GM23338 (cell line): ENCODE measurements at regions not wholly inside any gene's neighbourhood (a gene's known extent, or its start where the extent isn't known, plus 50 kb on each side); places are given as distances from the start of the nearest gene placed in this dataset.

Experiments
- ATAC-seq: fragments of 200-7000 bp; cut with Tn5 transposase; 3 replicates; pipeline ENCODE4 v1.9.1; 2020
- DNase-seq: peaks from one replicate; pipeline ENCODE4 v3.0.0-alpha.2; 2015; ENCODE audit warnings: low spot score
- H2AFZ ChIP-seq: fragments of 200-600 bp; sonication (generic); 2 replicates; pipeline ENCODE4 v1.8.0; 2016; ENCODE audit warnings: antibody characterized with exemption, mild to moderate bottlenecking, moderate library complexity
- H3F3A ChIP-seq: fragments of 200-600 bp; sonication (generic); replicated peaks from 2 replicates; pipeline ENCODE4 v1.8.0; 2017; ENCODE audit warnings: antibody characterized with exemption, mixed run types, low read depth
- H3K27ac ChIP-seq: fragments of 200-600 bp; sonication (generic); 2 replicates; pipeline ENCODE4 v1.6.1; 2016; ENCODE audit warnings: low read depth
- H3K27me3 ChIP-seq: fragments of 200-600 bp; sonication (generic); 2 replicates; pipeline ENCODE4 v1.8.0; 2016; ENCODE audit warnings: mild to moderate bottlenecking, mixed run types, moderate library complexity; ENCODE audit not compliant: insufficient read depth
- H3K36me3 ChIP-seq: fragments of 200-600 bp; sonication (generic); 2 replicates; pipeline ENCODE4 v1.8.0; 2016; ENCODE audit warnings: mild to moderate bottlenecking; ENCODE audit not compliant: insufficient read depth
- H3K4me1 ChIP-seq: fragments of 200-600 bp; sonication (generic); 2 replicates; pipeline ENCODE4 v1.8.0; 2016; ENCODE audit warnings: mild to moderate bottlenecking, moderate library complexity; ENCODE audit not compliant: insufficient read depth
- H3K4me2 ChIP-seq: fragments of 200-600 bp; sonication (generic); 2 replicates; pipeline ENCODE4 v1.7.1; 2017; ENCODE audit warnings: mixed run types
- H3K4me3 ChIP-seq: fragments of 200-600 bp; sonication (generic); 2 replicates; pipeline ENCODE4 v1.6.1; 2016; ENCODE audit warnings: mixed run types
- H3K79me2 ChIP-seq: fragments of 200-600 bp; sonication (generic); replicated peaks from 2 replicates; pipeline ENCODE4 v1.8.0; 2017; ENCODE audit warnings: mild to moderate bottlenecking; ENCODE audit not compliant: insufficient read depth
- H3K9me2 ChIP-seq: fragments of 200-600 bp; sonication (generic); 2 replicates; pipeline ENCODE4 v1.8.0; 2017; ENCODE audit not compliant: insufficient read depth
- H4K20me1 ChIP-seq: fragments of 200-600 bp; sonication (generic); replicated peaks from 2 replicates; pipeline ENCODE4 v1.8.0; 2017; ENCODE audit warnings: mild to moderate bottlenecking; ENCODE audit not compliant: insufficient read depth
- H3K27ac Mint-ChIP-seq: 2 replicates; pipeline ENCODE4 v1.8.0; 2020; ENCODE audit warnings: inconsistent platforms, mild to moderate bottlenecking, moderate library complexity, mixed read lengths
- H3K27me3 Mint-ChIP-seq: 3 replicates; pipeline ENCODE4 v1.8.0; 2022; ENCODE audit warnings: low read depth, mild to moderate bottlenecking, moderate library complexity, mixed read lengths, inconsistent platforms; ENCODE audit not compliant: insufficient read depth, poor library complexity
- H3K36me3 Mint-ChIP-seq: 3 replicates; pipeline ENCODE4 v1.8.0; 2021; ENCODE audit warnings: low read depth, mild to moderate bottlenecking, inconsistent platforms, moderate library complexity, mixed read lengths
- H3K4me1 Mint-ChIP-seq: 3 replicates; pipeline ENCODE4 v1.8.0; 2020; ENCODE audit warnings: mild to moderate bottlenecking, inconsistent platforms, mixed read lengths
- H3K4me3 Mint-ChIP-seq: 3 replicates; pipeline ENCODE4 v1.8.0; 2021; ENCODE audit warnings: moderate library complexity, mild to moderate bottlenecking, inconsistent platforms, mixed read lengths
- H3K9me3 Mint-ChIP-seq: 3 replicates; pipeline ENCODE4 v1.8.0; 2020; ENCODE audit warnings: moderate library complexity, mild to moderate bottlenecking, inconsistent platforms, mixed read lengths
- CREB1 ChIP-seq: fragments of 250-450 bp; sonication (Bioruptor Pico); IDR thresholded peaks from 2 replicates; pipeline ENCODE4 v1.5.0; 2020; ENCODE audit warnings: low read depth, mild to moderate bottlenecking, moderate library complexity
- ETS1 ChIP-seq: IDR thresholded peaks from 2 replicates; pipeline ENCODE4 v1.6.1; 2016; ENCODE audit warnings: antibody characterized with exemption
- EZH2 ChIP-seq: fragments of 200-600 bp; sonication (generic); IDR thresholded peaks from one replicate; pipeline ENCODE4 v1.8.0; 2017; ENCODE audit warnings: antibody characterized with exemption, mild to moderate bottlenecking, low read depth; ENCODE audit not compliant: unreplicated experiment
- EZH2phosphoT487 ChIP-seq: fragments of 200-600 bp; sonication (generic); IDR thresholded peaks from one replicate; pipeline ENCODE4 v1.8.1; 2018; ENCODE audit warnings: antibody characterized with exemption; ENCODE audit not compliant: unreplicated experiment
- JUNB ChIP-seq: IDR thresholded peaks from one replicate; pipeline ENCODE4 v1.6.1; 2016; ENCODE audit warnings: antibody characterized with exemption; ENCODE audit not compliant: unreplicated experiment
- NANOG ChIP-seq: IDR thresholded peaks from 2 replicates; pipeline ENCODE4 v1.6.1; 2016; ENCODE audit warnings: antibody characterized with exemption, borderline replicate concordance
- POLR2AphosphoS5 ChIP-seq: IDR thresholded peaks from 2 replicates; pipeline ENCODE4 v1.6.1; 2016; ENCODE audit warnings: antibody characterized with exemption, low read depth
- REST ChIP-seq: IDR thresholded peaks from one replicate; pipeline ENCODE4 v1.6.1; 2018; ENCODE audit warnings: antibody characterized with exemption; ENCODE audit not compliant: unreplicated experiment
- STAT1 ChIP-seq: IDR thresholded peaks from one replicate; pipeline ENCODE4 v1.6.1; 2016; ENCODE audit warnings: antibody characterized with exemption; ENCODE audit not compliant: unreplicated experiment
- ZNF114 ChIP-seq: fragments of 250-450 bp; sonication (Bioruptor Pico); IDR thresholded peaks from 2 replicates; pipeline ENCODE4 v1.5.0; 2020; ENCODE audit warnings: mild to moderate bottlenecking, moderate library complexity
- ZNF331 ChIP-seq: fragments of 250-450 bp; sonication (Bioruptor Pico); IDR thresholded peaks from 2 replicates; pipeline ENCODE4 v1.5.0; 2020; ENCODE audit warnings: low read depth, mild to moderate bottlenecking, moderate library complexity
- ZNF462 ChIP-seq: fragments of 250-450 bp; sonication (Bioruptor Pico); IDR thresholded peaks from 2 replicates; pipeline ENCODE4 v1.5.0; 2020; ENCODE audit warnings: mild to moderate bottlenecking, moderate library complexity
- TF ChIP-seq, protein P1 (sequence below), 2 experiments: fragments of 200-600 bp in 1 of 2; sonication (generic) in 1 of 2; conservative IDR thresholded peaks; 2 replicates each; pipeline versions ENCODE4 v1.5.1 to v1.6.1; 2016 to 2017; ENCODE audit warnings: antibody characterized with exemption in 2 of 2, low read depth in 2 of 2, mild to moderate bottlenecking in 2 of 2, moderate library complexity in 1 of 2

DNA sequence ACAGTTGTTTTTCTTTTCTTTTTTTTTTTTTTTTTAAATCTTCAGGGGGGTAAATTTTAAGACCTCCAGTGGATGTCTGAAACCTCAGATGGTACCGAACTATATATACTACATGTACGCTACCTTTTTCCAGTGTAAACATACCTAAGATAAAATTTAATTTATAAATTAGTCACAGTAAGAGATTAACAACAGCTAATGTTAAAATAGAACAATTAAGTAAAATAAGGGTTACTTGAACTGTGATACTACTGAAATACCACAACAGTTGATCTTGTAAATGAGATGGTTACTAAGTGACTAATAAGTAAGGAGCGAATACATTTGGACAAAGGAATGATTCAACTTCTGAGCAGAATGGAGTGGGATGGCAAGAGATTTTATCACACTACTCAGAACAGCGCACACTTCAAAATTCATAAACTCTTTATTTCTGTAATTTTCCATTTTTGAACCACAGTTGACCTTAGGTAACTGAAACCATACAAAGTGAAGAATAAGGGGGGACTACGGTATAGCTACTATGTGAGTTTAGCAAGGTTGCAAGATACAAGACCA is 80.5 kb upstream of the PCED1B start:
- ATAC-seq: no peak

More for the DNA sequence above, 80.5 kb upstream of the PCED1B start:
- TF ChIP-seq ZNF114 (CRISPR knock-in tag) (no peak), STAT1 (no peak), NANOG (no peak), ZNF331 (CRISPR knock-in tag) (no peak), JUNB (no peak), POLR2AphosphoS5 (no peak), EZH2 (no peak), ZNF462 (CRISPR knock-in tag) (no peak), CREB1 (CRISPR knock-in tag) (no peak), ETS1 (no peak), EZH2phosphoT487 (no peak), REST (no peak)
- TF ChIP-seq, protein P1, sequence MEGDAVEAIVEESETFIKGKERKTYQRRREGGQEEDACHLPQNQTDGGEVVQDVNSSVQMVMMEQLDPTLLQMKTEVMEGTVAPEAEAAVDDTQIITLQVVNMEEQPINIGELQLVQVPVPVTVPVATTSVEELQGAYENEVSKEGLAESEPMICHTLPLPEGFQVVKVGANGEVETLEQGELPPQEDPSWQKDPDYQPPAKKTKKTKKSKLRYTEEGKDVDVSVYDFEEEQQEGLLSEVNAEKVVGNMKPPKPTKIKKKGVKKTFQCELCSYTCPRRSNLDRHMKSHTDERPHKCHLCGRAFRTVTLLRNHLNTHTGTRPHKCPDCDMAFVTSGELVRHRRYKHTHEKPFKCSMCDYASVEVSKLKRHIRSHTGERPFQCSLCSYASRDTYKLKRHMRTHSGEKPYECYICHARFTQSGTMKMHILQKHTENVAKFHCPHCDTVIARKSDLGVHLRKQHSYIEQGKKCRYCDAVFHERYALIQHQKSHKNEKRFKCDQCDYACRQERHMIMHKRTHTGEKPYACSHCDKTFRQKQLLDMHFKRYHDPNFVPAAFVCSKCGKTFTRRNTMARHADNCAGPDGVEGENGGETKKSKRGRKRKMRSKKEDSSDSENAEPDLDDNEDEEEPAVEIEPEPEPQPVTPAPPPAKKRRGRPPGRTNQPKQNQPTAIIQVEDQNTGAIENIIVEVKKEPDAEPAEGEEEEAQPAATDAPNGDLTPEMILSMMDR (conservative IDR thresholded peaks at IDR 0.05; ENCODE audit: low read depth in 2 of 2): no peak
- no peak for DNase-seq
- Histone ChIP-seq H3K27me3 (no peaks in the 10 kb centered on the region), H3K79me2 (no peaks in the 10 kb centered on the region), H3K9me2 (no peaks in the 10 kb centered on the region; the same call in 1 of the 2 replicates), H3K27ac (no peak overlapping the region), H4K20me1 (no peaks in the 10 kb centered on the region), H3K36me3 (no peaks in the 10 kb centered on the region), H3K4me3 (no peak overlapping the region), H3F3A (no peaks in the 10 kb centered on the region), H2AFZ (no peak overlapping the region), H3K4me1 (no peaks in the 10 kb centered on the region), H3K4me2 (no peak overlapping the region)
- Mint-ChIP-seq H3K4me1 (no peaks in the 10 kb centered on the region), H3K27me3 (no peaks in the 10 kb centered on the region), H3K36me3 (no peaks in the 10 kb centered on the region), H3K9me3 (peaks cover 4% of the 10 kb centered on the region; the same call in 1 of the 3 replicates), H3K27ac (no peak overlapping the region), H3K4me3 (no peak overlapping the region)
